IMR-90 (cell line): ENCODE measurements at regions not wholly inside any gene's neighbourhood (a gene's known extent, or its start where the extent isn't known, plus 50 kb on each side); places are given as distances from the start of the nearest gene placed in this dataset.

Experiments used
- BHLHE40 ChIP-seq: fragments of 150-350 bp; IDR thresholded peaks from 2 replicates; pipeline ENCODE4 v1.6.1; 2016; ENCODE audit warnings: mild to moderate bottlenecking, low read depth, low read length
- CTCF ChIP-seq: conservative IDR thresholded peaks from 2 replicates; pipeline ENCODE4 v1.5.1; 2012; ENCODE audit warnings: mild to moderate bottlenecking, low read depth, low read length, improper control_type of control experiment
- MXI1 ChIP-seq: IDR thresholded peaks from 2 replicates; pipeline ENCODE4 v1.6.1; 2012; ENCODE audit warnings: low read depth, mild to moderate bottlenecking, low read length, moderate library complexity, borderline replicate concordance
- POLR2A ChIP-seq: IDR thresholded peaks from 2 replicates; pipeline ENCODE4 v1.6.1; 2012; ENCODE audit warnings: mild to moderate bottlenecking, low read depth, low read length
- RAD21 ChIP-seq: IDR thresholded peaks from 2 replicates; pipeline ENCODE4 v1.6.1; 2012; ENCODE audit warnings: low read length, improper control_type of control experiment
- USF2 ChIP-seq: fragments of 150-350 bp; IDR thresholded peaks from 2 replicates; pipeline ENCODE4 v1.6.1; 2017; ENCODE audit warnings: mild to moderate bottlenecking, antibody characterized with exemption, low read length, low read depth

GRCh38 chr9:87064311-87064710 is 117.0 kb upstream of the GAS1 start:
- TF ChIP-seq POLR2A (no peak), RAD21 (no peak), USF2 (no peak), CTCF (no peak), MXI1 (no peak), BHLHE40 (no peak)
